Hepatocyte (in vitro differentiated cells): ENCODE measurements at regions not wholly inside any gene's neighbourhood (a gene's known extent, or its start where the extent isn't known, plus 50 kb on each side); places are given as distances from the start of the nearest gene placed in this dataset.

Experiments used
- EZH2phosphoT487 ChIP-seq: fragments of 200-600 bp; sonication (generic); IDR thresholded peaks from one replicate; pipeline ENCODE4 v1.6.1; 2018; ENCODE audit warnings: antibody characterized with exemption, mild to moderate bottlenecking, low read depth, moderate library complexity; ENCODE audit not compliant: unreplicated experiment, severe bottlenecking
- TF ChIP-seq, protein P1 (sequence below): fragments of 200-600 bp; sonication (generic); IDR thresholded peaks from 2 replicates; pipeline ENCODE4 v1.5.1; 2016; ENCODE audit warnings: antibody characterized with exemption, mild to moderate bottlenecking; ENCODE audit not compliant: poor library complexity

DNA sequence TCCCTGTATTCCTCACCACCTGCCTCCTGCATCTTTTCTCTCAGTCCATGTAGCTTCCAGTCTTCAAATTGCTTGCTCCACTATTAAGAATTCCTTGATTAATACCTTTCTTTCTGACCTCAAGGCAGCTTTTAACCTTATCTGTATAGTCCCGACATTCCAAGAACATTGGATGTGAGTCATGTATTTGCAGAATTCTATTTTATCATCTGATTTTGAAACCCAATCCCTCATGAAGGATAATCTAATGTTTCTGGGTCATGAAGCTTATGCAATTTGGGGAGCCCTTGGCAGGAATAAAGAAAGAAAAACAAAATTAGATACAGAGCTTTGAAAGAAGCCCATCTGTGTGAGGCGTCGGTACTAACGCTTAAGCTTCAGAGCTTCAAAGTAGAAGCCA is 63.4 kb upstream of the CCND2 start:
- TF ChIP-seq, protein P1, sequence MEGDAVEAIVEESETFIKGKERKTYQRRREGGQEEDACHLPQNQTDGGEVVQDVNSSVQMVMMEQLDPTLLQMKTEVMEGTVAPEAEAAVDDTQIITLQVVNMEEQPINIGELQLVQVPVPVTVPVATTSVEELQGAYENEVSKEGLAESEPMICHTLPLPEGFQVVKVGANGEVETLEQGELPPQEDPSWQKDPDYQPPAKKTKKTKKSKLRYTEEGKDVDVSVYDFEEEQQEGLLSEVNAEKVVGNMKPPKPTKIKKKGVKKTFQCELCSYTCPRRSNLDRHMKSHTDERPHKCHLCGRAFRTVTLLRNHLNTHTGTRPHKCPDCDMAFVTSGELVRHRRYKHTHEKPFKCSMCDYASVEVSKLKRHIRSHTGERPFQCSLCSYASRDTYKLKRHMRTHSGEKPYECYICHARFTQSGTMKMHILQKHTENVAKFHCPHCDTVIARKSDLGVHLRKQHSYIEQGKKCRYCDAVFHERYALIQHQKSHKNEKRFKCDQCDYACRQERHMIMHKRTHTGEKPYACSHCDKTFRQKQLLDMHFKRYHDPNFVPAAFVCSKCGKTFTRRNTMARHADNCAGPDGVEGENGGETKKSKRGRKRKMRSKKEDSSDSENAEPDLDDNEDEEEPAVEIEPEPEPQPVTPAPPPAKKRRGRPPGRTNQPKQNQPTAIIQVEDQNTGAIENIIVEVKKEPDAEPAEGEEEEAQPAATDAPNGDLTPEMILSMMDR = no peak
- TF ChIP-seq EZH2phosphoT487 = no peak
